ENCODE measurements at regions not wholly inside any gene's neighbourhood (a gene's known extent, or its start where the extent isn't known, plus 50 kb on each side); places are given as distances from the start of the nearest gene placed in this dataset.

DNA sequence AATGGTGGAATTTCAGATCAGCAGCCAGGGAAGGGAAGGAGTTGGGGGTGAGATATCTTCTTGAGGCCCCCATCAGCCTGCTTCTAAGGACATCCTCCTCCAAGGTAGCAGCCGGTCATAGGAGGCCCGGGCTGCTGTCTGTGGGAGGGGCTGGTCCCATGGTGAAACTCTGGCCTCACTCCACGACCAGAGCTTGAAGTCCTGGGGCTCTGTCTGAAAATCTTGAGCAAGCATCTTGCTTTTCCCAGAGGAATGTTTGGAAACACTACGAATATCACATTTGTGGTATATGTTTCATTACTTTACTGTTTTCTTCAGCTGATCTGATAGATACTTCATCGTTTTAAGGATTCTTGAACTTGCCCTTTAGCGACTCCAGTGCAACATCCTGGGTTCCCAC lies 103.7 kb downstream of the CTAGE1 start:
- TF ChIP-seq POLR2A (IDR thresholded peaks at IDR 0.05), result no peak
- TF ChIP-seq, protein P1, sequence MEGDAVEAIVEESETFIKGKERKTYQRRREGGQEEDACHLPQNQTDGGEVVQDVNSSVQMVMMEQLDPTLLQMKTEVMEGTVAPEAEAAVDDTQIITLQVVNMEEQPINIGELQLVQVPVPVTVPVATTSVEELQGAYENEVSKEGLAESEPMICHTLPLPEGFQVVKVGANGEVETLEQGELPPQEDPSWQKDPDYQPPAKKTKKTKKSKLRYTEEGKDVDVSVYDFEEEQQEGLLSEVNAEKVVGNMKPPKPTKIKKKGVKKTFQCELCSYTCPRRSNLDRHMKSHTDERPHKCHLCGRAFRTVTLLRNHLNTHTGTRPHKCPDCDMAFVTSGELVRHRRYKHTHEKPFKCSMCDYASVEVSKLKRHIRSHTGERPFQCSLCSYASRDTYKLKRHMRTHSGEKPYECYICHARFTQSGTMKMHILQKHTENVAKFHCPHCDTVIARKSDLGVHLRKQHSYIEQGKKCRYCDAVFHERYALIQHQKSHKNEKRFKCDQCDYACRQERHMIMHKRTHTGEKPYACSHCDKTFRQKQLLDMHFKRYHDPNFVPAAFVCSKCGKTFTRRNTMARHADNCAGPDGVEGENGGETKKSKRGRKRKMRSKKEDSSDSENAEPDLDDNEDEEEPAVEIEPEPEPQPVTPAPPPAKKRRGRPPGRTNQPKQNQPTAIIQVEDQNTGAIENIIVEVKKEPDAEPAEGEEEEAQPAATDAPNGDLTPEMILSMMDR (IDR thresholded peaks at IDR 0.05), result no peak
- no peak for TF ChIP-seq POLR2AphosphoS5 (IDR thresholded peaks at IDR 0.05)

All from prostate gland (tissue), 2 donors.